Eye (tissue), 1 donor: ENCODE measurements at regions not wholly inside any gene's neighbourhood (a gene's known extent, or its start where the extent isn't known, plus 50 kb on each side); places are given as distances from the start of the nearest gene placed in this dataset.

ENCODE experiments used
- DNase-seq: peaks from one replicate; pipeline ENCODE4 v3.0.0-alpha.2; 2015

DNA sequence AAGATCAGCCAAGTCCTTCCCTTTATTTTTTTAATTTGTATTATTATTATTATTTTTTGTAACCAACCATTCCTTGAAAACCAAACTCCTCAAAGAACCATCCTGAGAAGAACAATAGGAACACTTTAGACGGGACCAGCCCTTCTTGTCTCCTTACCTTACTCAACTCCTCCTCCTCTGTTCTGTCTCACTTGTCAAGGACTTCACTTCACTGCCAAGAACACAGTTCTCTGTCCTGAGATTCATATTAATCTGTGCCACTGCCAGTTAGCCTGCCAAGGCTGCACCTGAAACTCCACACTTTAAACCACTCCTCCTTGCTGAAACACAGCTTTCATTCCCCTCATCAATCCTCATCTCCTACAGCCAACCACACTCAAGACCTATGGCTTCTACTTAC lies 73.8 kb upstream of the ATP1A1 start:
- no peak for DNase-seq

DNA sequence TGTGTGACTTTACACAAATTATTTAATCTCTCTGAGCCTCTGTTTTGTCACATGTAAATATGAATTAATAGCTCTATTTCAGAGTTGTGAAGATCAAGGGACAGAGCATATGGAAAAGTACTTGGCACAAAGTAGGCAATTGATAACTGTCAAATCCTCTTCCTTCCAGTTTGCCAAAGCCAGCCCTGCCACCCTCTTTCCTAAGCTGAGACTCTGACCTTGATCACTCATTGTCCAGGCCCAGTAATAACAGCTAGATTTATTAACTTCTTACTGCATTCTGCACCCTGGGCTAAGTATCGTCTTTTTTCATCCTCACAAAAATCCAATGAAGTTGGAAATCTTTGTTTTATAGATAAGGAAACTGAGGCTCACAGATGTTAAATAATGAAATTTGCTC lies 70.8 kb upstream of the ATP1A1 start:
- no peak for DNase-seq

DNA sequence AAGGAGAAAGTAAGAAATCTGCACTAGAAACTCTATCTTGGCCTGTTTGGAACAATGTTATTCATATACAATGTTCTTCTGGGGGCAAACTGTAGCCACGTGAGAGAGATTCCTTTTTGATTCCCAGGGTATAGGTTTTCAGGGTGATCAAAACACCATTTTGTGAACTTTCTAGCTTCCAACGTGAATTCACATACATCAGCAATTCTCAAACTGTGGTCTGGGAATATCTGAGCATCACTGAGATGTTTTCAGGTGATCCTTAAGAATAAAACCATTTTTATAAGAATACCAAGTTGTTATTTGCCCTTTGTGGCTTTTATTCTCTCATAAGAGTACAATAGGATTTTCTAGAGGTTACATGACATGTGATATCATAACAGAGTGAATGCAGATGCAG lies 66.9 kb upstream of the ATP1A1 start:
- no peak for DNase-seq

DNA sequence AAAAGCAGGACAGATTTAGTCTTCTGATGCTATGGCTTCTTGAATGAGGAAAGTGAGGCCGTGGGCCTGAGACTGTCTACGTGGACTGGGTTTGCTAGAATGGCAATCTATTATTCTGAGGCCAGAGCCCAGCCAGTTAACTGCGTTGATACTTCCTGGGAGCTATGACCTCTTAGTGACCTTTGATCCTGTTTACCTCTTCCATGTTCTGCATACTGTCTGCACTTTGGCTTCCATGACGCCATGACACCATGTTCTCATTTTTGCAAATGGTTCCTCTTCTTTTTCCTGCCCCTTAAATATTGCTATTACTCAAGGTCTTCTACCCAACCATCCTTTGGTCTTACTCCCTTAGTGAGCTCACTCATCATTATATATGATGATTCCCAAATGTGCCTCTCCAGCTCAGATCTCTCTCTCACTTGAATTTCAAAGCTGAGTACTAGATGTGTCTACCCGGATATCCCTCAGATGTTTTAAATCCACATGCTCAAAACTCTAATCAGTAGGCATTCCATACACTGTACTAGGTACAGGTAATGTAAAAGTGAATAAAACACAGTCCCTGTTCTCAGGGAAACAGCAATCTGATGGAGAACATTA lies 66.1 kb upstream of the ATP1A1 start:
- DNase-seq: no peak

DNA sequence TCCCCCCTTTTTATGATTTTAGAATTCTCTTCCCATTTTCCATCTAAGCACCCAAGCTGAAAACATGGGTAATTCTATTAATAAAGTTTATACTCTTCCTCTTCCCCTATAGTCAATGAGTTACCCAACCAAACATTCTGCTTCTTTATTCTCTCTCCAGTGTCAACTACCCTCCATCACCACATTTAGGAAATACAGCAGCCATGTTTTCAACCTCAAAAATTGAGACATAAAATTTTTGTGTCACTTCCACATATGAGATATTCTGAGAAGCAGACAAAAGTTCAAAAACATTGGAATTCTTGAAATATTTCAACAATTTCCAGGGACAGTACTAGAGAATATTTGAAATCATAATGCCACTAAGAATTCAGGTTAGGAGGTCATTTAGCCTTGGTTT lies 64.8 kb upstream of the ATP1A1 start:
- DNase-seq: no peak

DNA sequence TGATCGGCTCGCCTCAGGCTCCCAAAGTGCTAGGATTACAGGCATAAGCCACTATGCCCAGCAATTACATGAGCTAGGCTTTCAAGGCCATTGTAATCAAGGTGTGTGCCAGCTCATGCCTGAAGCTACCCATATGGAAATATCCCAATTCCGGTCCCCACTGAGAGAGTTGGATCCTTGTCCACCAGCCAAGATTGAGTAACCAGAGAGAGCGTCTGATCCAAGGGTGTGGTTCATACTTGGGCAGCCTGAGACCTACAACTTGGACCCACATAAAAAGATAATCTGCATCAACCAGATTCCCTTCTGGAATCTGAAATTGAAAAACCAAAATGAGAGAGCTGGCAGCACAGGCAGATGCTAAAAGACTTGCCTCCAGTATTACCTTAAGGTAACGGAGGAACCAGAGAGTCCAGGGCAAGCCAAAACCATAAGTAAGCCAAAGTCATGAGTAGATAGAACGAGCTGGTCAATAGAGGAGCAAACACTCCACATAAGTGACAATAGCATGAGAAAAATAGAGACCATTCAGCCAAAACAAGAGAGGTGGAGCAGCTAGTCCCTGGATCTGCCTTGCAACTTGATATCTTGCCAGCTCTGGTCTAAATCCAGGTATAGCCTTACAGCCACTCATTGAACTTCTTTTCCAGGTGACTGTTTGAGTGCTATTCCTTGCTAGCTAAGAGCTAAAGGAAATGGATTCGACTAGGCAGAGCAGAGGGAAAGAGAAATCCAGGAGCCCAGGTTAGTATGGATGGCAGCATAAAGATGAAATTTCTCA lies 63.8 kb upstream of the ATP1A1 start:
- no peak for DNase-seq

DNA sequence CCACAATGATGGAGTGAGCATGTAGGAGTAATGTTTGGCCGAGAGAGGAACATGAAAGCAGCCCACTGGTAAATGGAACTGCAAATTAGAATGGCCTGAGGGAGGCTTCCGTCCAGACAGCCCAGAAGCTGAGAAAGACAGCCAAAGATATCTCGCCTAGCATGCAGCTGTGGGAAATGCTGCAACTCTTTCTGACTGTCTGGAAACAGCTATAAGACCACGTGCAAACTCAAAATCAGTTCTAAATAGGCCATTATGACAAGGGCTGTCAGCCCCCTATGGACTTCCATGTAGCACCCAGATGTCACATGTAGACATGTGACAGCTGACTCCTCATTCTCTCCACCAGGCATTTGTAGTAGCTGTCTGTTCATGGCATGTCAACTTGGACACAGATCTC lies 62.9 kb upstream of the ATP1A1 start:
- peak; percentile 82 for DNase-seq

DNA sequence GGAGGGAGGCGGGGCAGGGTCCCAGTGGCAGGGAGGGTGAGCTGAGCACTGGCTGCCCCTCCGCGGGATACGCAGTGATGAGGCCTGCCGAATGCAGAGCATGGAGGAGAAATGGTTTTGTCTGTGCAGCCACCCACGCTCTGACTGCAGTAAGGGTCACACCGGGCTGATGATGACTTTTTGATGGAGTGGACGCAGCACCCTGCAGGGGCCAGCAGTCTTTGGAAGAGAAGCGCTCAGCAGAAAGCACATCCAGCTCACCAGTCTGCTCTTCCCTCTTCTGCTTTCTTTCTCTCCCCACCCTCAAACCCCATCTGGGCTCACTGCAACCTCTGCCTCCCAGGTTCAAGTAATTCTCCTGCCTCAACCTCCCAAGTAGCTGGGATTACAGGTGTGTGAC lies 61.9 kb upstream of the ATP1A1 start:
- no peak for DNase-seq

DNA sequence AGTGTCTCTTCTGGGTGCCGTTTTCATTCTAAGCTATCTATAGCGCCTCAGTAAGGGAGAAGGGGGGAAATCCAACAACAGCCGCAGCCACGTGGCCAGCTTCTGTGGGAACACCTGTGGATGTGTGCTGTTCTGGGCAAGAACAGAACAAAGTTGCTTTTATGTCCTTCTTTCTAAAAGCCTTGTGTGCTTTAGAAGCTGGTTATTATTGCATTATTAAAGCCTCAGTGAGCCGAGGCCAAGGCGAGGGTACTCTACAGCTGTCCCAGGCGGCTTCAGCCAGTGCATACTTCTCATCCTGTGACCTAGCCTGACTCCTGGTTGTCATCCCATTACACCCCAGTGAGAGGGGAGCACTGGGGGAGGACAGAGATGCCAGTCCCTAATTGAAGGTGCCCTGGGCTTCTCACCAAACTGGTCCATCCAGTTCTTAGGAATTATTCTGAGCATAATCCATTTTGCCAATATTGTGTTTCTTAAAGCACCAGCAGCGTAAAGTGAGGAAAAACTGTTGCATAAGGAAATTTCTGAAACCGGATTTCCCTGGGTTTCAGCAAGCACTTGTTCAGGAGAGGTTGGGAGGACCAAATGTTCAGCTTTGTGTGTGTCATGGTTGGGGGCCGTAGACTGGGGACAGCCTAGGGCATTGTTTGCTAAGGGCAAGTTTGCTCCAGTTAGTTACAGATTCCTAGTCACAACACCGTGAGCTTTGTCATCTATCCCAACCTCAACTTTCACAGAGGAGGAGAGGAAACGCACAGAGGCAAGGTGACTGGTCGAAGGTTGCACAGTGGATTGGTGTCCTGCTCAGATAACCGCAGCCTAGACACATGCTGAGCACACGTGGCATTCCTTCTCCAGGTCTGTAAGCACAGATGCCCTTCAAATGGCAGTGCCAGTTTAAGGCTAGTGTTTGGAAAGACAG lies 61.0 kb upstream of the ATP1A1 start:
- peak; percentile 95 for DNase-seq

DNA sequence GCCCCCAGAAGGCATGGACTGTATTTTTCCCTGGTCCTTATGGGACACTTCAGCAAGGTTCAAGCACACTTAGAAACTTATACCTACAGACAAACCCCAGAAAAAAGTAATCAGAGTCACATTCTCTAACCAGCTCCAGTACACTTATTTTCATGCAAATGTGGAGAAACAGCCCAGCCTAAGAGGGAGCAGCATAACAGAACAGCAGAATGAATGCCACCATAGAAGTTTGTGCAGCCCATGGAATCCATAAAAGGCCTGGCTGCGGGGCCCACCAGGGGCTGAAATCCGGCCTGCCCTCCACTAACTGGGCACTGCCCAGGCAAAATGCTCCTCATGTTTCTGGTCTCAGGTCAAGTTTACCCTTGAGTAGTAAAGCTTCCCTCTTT lies 60.4 kb upstream of the ATP1A1 start:
- DNase-seq: no peak

DNA sequence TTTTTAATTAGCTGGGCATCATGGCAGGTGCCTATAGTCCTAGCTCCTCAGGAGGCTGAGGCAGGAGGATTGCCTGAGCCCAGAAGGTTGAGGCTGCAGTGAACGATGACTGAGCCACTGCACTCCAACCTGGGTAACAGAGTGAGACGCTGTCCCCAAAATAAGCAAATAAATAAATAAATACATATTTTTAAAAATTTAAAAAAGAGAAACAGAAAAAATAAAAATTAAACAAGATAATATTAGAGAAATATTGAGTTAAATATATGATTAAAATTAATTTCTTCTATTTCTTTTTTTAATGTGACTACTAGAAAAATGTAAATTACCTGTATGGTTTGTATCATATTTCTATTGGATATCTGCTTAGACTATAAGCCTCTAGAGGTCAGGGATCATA lies 59.3 kb upstream of the ATP1A1 start:
- no peak for DNase-seq

DNA sequence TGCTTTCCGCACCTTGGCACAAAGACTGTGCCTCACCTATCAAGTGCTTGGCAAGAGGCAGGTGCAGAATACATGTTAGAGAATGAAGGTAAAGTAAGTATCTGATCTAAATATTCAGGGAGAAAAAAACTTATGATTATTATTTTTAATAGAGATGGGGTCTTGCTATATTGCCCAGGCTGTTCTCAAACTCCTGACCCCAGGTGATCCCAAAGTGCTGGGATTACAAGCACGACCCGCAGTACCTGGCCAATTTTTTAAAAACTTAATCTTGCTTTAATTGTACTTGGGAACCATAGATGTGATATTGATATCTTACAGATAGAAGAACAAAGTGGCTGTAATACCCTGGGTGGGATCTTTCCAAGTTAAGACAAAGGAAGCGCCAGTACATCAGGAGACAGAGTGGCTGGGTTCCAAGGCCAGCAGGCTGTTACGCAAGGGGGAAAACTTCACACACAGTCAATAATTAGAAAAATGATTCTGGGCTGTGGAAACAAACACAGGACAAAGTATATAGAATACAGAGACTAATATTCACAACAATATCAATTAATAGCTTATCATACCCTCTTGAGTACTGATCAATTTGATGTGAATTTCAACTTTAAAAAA lies 58.6 kb upstream of the ATP1A1 start:
- DNase-seq: no peak

DNA sequence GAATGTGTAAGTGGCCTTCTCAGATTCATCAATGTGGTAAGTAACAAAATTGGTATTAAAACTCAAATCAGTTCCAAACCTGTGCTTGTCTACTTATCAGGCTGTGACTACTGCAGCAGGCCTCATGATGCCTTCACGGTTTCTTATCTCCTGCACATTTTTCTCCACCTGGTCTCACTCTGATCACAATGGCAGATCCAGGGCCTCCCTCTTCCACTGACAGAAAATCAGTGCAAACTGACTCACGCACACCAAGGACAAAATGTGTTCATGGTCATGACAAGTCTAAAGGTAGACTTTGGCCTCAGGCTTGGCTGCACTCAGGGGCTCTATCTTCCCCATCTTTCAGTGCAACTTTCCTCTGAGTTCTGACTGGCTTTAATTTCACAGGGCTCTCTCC lies 56.7 kb upstream of the ATP1A1 start:
- no peak for DNase-seq

DNA sequence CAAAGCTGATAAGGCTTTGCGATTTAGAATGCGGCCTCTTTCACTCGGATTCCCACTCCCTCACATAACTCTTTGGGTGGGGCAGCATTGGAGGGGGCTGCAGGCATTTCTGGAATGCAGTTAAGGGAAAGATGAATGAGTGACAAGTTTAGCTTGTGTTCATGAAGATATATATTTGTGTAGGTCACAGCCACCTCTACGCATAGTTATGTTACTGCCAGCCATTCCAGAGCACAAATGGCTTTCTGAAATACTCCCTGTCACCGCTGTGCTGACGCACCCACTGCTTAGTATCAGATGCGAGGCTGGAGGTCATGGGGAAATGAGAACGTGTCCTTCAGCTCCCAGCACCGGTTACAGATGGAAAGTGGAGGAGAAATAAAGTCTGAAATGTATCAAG lies 54.1 kb upstream of the ATP1A1 start:
- no peak for DNase-seq

DNA sequence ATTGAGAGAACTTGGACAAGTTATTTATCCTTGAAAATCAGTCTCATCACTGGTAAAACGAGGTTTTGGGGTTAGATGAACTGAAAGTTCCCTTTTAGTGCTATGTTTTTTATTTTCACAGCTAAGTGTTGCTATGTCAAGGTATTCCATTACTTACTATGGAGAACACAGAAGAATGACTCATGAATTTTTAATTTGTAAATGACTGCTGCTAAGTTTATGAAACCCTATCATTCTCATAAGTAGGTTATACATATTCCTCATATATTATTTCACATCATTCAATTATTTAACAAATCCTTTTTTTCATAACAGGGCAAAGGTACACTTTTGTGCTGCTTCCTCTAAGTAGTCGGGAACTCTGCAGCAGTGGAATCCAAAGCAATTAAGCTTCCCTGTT lies 52.2 kb upstream of the ATP1A1 start:
- DNase-seq: no peak

DNA sequence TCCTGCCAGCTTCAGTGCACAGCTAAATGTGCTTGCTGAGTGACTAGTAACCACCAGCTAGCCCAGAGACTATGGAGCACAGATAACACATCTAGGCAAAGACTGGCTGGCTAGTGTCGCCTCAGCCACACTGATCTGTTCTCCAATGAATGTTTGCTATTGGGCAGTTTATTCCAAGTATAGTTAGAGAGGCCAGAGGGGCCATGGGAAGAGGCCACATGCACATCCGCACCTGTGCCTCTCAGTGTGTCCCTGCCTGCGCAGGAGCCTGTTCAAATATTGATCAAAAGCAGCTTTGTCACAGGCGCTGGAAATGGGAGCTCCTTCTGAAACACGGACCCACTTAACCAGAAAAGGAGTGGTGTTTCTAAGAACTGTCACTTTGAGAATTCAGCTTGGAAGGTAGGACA lies 51.3 kb upstream of the ATP1A1 start:
- DNase-seq: no peak

DNA sequence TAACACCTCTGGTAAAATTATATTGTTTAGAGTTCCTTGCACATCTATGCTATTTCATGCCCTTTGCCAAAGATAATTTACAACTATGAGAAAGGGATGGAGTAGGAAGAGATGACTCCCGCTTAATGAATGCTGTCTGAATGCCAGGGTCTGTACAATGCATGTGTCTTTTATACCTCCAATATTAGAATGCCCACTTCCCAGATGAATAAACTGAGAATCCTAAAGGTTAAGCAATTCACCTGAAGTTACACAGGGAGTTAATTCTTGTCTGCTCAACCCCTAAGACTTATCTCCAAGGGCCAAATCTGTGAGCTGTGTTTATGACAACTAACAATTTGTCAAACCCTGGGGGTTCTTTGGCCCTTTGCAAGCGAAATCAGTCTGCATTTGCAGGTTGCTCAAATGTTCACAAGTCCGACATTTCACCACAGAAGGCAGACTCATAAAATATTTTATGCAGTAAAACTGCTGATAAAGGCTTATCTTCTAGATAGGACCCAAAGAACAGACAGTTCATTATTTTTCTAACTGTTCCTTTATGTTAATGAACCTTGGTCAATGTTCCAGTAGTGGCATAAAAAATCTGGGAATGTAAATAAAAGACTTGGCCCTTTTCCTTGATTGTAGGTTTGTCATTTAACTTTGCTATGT lies 50.2 kb upstream of the ATP1A1 start:
- DNase-seq: no peak
